ENCODE measurements at regions not wholly inside any gene's neighbourhood (a gene's known extent, or its start where the extent isn't known, plus 50 kb on each side); places are given as distances from the start of the nearest gene placed in this dataset.
"Not testable (repeated sequence)": the region's sequence is repeated elsewhere in the genome, so short reads cannot be mapped to it uniquely, and the experiment has no call there.

DNA sequence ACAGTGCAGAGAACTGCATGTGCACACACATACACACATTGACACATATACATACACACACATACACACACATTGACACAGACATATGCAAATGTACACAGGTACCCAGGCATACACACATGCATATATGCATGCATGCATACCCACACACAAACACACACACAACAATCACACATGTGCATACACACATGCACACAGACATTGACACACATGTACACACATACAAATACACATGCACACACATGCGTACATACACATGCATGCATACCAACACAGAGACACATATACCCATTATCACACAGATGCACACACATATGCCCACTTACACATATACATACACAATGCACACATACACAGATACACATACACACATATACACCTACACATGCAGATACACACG is 299.6 kb upstream of the ADCY2 start:
- DNase-seq, result no peak

DNA sequence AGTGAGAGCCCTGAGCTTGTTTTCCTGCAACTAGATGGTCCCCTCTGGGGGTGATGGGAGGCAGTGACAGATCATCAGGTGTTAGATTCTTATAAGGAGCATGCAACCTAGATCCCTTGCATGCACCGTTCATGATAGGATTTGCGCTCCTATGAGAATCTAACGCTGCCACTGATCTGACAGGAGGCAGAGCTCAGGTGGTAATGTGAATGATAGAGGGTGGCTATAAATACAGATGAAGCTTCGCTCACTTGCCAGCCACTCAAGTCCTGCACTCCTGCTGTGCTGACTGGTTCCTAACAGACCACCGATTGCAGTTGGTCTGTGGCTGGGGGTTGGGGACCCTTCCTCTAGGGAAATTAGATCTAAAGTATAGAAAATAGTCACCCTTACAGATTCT is 290.6 kb upstream of the ADCY2 start:
- no peak for DNase-seq

DNA sequence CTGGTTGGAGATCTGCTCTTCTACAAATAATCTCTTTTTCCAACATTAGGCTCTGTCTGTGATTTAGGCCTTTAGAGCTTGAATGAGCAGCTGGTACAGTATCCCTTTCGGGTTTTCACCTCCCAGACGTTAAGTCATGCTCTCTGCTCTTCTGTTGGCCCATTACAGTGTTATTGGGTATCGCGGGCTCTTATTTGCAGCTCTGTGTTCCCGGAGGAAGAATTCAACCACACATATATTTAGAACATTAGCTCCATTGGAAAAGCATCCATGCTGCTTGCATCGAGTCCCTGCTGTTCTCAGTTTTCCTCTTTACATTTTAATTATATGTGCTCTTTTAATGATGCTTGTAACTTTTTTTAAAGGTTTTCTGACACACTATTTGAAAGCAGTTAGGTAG is 278.0 kb upstream of the ADCY2 start:
- no peak for DNase-seq

DNA sequence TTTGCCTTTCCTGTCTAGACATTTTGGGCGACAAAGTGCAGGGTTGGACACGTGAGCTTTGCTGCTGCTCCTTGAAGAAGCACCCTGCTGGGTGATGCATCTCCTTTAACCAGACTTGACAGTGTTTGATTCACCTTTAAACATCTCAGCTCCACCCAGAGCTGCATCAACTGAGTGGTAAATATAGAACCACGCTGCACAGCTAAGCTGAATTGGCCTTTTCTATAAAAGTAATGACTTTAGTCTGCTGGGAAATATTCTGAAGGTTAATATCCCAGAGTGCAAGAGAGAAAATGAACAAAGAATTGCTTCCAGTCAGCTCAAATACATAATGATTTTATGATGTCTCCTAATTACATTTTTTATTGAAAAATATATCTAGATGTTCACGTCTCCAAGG is 264.3 kb upstream of the ADCY2 start:
- DNase-seq, result no peak

DNA sequence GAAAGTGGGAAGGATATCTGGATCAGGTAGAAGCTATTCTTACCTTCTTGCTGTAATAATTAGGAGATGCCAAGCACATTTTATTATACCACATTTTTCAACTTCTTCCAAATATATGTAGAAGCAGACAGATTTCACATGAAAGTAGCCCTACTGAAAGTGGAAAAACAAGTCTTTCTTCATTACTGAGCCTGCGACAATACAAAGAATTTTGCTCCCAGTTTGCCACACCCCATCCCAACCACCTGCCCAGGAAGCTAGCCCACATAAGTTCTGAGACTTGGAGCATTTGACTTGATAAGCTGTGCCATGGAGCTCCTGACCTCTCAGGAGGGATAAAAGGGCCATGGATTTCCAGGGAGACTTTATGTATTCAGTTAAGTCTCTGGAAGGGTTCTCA is 249.1 kb upstream of the ADCY2 start:
- no peak for DNase-seq

DNA sequence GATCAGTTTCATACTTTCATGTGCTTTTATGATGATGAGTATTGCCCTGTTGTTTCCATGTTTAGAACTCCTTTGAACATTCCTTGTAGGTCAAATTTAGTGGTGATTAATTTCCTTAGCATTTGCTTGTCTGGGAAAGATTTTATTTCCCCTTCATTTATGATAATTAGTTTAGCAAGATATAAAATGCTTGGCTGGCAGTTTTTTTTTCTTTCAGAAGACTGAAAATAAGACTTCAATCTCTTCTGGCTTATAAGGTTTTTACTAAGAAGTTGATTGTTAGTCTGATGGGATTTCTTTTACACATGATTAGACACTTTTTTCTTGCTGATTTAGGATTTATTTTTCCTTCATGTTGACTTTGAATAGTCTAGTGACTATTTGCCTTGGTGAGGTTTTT is 238.9 kb upstream of the ADCY2 start:
- no peak for DNase-seq

DNA sequence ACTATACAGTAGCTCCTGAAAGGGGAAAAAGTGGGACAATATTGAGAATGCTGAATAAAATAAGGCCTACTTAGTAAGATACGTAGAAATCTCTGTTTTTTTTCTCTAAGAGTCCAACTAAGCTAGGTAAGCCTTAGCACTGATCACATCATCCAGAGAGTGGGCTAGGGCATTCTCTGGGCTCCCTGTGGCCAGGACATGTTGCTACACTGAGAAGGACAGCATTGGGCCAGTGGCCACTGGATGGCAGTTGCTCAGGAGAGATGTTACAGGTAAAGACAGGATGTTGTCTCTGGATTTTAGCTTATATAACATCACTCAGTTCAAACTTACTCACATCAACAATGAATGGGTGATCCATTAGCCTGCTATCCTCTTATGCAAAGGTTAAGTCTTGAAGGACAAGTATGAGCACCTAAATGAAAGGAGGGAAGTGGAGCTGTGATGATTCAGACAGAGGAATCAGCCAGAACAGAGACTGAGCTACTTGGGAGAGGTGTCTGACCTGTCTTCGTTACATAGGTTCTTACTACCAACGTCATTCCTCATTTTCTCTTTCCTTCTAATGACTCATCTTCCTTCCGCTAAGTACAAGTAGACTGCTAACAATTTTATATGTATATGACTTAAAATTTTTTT is 226.6 kb upstream of the ADCY2 start:
- DNase-seq, result no peak

DNA sequence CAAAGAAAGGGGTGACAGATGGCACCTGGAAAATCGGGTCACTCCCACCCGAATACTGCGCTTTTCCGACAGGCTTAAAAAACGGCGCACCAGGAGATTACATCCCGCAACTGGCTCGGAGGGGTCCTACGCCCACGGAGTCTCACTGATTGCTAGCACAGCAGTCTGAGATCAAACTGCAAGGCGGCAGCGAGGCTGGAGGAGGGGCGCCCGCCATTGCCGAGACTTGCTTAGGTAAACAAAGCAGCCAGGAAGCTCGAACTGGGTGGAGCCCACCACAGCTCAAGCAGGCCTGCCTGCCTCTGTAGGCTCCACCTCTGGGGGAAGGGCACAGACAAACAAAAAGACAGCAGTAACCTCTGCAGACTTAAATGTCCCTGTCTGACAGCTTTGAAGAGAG is 225.2 kb upstream of the ADCY2 start:
- DNase-seq, result not testable (repeated sequence)

DNA sequence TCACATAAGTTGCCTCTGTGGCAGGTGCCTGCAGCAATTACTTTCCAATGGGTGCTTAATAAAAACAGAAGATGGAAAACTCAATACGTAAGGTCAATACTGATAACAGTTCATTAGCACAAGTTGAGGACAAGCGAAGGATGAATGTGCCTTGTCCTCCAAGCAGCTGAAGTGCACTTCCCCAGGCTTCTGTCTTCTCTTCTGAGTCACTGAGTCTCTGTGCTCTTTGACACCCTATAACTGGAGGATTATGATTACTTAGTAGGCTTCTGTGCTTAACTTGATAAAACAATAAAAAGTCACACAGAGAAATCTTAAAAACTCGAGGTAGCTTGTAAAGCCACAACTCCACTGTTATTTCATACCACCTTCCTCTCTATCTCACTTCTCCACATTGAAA is 216.6 kb upstream of the ADCY2 start:
- no peak for DNase-seq

DNA sequence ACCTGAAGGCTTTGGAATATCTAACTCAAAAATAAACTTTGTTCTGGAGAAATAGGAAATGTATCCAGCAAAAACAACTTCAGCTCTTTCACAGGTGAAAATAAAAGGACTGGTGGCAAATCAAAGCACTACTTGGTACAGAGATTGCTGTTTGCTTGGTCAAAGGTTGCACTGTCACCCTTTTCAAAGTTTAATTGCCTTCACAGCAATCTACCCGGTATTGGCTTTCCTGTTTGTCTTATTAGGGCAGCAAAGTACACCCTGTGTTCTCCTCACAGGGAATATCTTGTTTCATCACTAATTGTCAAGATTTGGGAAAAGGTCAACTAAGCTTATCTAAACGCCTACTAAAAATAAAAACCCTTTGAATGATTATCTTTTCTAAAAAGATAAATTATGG is 214.1 kb upstream of the ADCY2 start:
- DNase-seq, result no peak

DNA sequence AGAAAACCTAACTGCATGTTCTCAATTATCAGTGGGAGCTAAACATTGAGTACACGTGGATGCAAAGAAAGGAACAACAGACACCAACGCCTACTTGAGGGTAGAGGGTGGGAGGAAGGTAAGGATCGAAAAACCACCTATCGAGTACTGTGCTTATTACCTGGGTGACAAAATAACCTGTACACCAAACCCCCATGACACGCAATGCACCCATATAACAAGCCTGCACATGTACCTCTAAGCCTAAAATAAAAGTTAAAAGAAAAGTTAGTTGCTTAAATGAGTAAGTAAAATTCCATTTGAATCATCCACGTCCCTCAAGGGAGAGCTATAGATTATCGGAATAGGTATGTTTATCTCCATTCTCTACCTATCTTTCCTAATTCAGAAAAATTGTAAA is 210.2 kb upstream of the ADCY2 start:
- DNase-seq, result no peak

DNA sequence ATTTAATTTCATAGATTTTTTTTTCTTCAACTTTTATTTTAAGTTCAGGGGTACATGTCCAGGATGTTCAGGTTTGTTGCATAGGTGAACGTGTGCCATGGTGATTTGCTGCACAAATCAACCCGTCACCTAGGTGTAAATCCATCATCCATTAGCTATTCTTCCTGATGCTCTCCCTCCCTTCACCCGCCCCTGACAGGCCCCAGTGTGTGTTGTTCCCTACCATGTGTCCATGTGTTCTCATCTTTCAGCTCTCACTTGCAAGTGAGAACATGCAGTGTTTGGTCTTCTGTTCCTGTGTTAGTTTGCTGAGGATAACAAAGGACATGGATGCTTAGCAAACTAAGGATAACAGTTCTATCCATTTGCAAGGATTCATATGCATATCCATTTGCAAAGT is 209.1 kb upstream of the ADCY2 start:
- DNase-seq, result no peak

DNA sequence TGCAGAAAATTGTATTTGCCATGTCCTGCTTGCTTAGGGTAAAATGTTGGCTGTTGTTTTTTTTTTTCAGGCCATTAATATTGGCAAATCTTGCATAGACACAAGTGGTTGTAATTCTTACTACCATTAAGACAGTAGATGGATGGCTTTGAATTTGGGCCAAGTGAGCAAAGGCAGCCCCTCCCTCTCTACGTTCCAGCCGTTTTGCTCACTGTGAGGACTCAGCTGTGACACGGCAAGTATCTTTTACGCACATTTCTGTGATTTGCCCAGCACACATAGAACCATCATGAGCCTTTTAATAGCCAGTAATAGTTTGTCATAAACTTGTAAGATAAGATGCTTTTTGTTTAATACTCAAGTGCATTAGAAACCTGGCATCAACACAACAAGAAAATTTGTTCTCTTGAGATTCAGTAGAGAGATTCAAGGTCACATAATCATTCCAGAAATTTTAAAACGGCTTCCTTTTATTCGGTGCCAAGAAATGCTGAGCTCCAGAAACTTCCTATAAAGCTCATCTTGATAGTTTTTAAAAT is 205.2 kb upstream of the ADCY2 start:
- no peak for DNase-seq

DNA sequence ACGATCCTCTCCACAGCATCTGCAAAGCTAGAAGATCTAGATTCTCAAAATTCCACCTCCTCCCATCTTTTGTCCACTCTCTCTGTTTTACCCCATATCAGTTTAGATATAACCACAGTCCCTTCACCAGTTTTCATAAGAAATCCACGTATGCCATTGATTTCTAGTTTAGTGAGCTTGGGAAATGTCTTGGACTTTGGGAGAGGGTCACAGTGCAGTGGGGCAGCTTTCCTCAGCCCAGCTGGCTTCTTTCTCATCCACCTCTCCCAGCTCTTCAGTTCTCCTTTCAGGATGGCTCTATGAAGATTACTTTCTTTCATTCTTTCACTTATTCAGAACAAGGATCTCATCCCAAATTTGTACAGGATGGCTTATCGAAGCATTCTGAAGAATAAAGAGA is 203.9 kb upstream of the ADCY2 start:
- no peak for DNase-seq

DNA sequence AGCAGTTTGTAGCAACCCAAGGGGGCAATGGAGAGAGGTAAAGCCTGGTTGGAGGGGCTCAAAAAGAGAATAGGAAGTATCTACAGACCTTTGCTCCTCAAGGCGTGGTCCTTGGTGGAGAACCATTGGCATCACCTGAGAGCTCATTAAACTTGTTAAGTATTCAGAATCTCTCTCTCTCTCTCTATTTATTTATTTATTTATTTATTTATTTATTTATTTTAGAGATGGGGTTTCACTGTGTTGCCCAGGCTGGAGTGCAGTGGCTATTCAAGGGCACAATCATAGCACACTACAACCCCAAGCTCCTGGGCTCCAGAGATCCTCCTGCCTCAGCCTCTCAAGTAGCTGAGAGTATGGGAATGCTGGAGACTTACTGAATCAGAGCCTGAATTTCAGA is 193.1 kb upstream of the ADCY2 start:
- no peak for DNase-seq

DNA sequence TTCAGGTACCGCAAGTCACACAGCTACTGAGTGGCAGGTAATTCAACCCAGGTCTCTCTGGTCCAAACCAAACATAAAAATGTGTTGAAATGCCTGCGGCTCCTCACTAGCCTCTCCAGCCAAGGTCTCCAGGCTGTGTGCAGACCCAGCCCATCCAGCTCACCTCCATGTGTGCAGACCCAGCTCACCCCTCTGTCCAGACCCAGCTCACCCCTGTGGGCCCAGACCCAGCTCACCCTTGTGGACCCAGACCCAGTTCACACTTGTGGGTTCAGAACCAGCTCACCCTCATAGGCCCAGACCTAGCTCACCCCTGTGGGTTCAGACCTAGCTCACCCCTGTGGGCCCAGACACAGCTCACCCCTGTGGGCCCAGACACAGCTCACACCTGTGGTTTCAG is 188.0 kb upstream of the ADCY2 start:
- no peak for DNase-seq

DNA sequence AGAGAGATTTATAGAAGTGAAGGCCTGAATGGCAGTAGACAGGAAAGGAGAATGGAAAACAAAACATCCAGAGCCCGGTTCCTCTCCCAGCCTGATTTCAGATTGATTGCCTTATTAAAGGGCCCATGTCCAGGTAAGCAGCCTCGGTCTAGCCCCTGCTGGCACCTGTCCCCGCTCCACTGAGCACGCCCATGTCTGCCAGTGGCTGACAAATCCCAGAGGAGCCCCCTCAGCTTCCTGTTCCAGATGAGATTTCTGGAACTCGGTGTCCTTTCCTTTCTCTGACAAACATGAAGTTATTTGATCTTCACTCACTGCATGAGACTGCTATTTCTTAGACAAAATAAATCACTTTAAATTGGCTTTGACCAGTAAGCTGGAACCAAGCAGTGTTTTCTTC is 187.0 kb upstream of the ADCY2 start:
- no peak for DNase-seq

DNA sequence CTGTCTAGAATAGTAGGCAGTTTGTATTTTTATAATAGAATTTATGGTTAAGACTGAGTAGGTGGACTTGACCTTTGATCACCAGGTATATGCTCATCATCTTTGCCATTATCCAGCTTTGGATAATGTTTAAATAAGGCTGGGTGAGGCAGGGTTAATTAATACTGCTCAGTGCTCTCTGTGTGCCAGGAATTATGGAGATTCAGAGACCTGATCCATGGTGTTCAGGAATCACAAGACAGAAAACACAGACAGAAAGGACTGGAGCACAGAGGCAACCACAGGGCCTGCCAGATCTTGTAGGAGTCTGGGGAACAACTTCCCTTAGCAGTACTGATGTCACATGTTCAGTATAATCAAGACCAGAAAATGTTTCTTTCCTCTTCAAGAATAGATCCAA is 186.3 kb upstream of the ADCY2 start:
- DNase-seq, result no peak

DNA sequence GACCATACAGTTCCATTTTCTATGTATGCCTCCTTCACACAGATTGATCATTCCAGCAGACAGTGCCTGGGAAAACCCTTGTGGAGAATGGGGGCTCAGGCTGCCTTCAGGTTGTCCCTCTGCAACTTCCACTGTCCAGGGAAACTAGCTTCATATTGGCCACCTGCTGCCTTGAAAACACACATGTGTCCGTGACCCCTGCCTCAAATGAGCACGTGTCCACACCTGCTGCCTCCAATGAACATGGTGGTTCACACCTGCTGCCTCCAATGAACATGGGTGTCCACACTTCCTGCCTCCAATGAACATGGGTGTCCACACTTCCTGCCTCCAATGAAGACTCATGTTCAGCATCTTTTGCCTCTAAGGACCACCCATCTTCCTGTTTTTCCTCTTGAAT is 185.4 kb upstream of the ADCY2 start:
- no peak for DNase-seq

DNA sequence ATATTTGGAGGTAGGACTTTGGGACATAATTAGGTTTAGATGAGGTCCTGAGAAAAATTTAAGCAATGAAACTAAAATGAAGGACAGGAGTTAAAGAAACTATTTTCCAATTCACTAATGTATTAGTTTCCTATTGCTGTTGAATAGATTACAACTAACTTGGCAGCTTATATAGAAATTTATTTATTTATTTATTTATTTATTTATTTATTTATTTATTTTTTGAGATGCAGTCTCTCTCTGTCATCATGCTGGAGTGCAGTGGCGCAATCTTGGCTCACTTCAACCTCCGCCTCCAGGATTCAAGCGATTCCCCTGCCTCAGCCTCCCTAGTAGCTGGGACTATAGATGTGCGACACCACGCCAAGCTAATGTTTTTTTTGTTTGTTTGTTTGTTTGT is 182.4 kb upstream of the ADCY2 start:
- DNase-seq, result no peak

DNA sequence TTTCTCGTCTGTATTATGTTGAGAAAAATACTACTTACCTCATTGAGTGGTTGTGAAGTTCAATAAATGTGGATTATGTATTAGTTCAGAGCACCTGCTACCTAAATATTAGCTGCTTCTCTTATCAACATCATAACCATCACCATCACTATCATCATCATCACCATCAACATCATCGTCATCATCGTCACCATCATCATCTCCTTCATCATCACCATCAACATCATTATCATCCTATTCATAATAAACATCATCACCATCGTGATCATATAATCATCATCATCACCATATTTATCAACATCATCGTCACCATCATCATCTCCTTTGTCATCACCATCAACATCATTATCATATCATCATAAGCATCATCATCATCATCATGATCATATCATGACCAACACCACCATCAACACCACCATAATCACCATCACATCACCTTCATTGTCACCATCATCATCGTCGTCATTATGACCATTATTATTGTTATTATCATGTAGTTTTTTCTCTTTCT is 181.0 kb upstream of the ADCY2 start:
- DNase-seq, result no peak

DNA sequence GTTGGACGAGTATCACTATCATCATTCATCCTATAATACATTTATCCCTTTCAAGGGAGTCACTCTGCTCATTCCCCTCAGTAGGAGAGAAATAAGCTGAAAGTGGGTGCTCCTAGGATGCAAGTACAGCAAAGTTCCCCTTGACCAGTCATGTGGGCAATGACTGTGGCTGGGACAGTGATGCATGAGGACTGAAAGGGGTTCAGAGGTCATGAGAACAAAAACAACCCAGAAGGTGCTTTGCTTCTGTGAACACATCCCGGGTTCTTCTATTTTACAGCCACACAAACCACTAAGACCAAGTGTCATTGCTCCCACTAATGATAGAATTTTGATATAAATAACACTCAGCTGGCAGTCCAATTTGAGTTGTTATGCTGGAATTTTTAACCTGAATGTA is 177.8 kb upstream of the ADCY2 start:
- DNase-seq, result no peak

DNA sequence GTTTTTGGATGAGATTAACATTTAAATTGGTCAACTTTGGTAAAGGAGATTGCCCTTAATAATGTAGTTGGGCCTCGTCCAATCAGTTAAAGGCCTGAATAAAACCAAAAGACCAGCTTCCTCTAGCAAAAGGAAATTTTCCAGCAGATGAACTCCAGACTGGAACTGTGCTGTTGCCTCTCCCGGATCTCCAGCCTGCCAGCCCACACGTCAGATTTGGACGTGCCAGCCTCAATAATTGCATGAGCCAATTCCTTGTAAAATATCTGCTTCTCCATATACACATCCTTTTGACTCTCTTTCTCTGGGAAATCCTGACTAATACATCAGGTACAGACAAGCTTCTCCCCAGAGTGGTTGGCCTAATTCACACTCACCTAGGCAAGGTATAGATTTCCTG is 175.8 kb upstream of the ADCY2 start:
- no peak for DNase-seq

DNA sequence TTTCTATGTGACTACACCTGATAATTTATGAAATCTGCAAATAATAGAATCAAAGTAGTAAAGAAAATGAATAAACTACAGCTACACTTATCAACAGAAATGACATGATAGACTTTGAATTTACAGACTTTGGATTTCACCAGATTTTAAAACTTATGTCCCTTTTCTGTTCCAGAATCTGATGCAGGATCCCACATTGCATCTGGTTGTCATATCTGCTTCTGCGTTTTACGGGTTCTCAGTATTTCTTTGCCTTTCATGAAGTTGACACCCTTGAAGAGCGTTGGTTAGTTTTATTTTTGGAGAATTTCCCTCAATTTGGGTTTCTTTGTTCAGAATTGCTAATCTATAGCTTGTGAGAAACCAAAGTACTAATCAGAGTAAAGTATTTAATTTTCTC is 174.9 kb upstream of the ADCY2 start:
- no peak for DNase-seq

DNA sequence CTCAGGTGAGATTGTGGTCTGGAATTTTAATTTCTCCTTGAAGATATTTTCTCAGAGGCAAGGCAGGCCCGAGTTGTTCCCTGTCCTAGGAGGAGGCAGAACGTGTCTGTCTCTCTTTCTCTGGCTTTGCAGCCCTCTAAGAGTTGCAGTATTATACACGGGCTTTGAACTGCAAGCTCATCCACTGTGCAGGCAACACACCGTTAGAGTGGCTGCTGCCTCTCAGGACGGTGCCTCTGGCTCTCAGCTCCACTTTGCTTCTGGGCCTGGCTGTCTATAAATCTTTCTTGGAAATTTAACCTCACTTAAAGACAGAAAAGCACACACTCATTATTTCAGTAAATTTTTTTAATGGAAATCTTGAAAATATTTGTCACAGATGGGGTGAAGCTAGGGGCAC is 170.1 kb upstream of the ADCY2 start:
- no peak for DNase-seq
